K562 (cell line): ENCODE measurements at regions not wholly inside any gene's neighbourhood (a gene's known extent, or its start where the extent isn't known, plus 50 kb on each side); places are given as distances from the start of the nearest gene placed in this dataset.

Source experiments
- ATAC-seq: fragments of 200-7000 bp; cut with Tn5 transposase; 3 replicates; pipeline ENCODE4 v1.9.1; 2020; ENCODE audit warnings: moderate library complexity
- BruUV-seq: library from RNA; stranded (reverse); fragments of 400-500 nt; replicated peaks from 2 replicates; lab custom pipeline; 2021; lab: Mats Ljungman, UMichigan
- CTCF ChIA-PET: fragments of 300-600 bp; formaldehyde crosslinking; extraction: SDS; loops from one replicate; lab custom pipeline; 2021; ENCODE audit warnings: low intra/inter-chr PET ratio; lab: Yijun Ruan, JAX
- POLR2A ChIA-PET: fragments of 300-600, 350-650 bp; sonication (Branson Sonifier 250); formaldehyde crosslinking; extraction: SDS; loops from one replicate; lab custom pipeline; 2021; ENCODE audit warnings: antibody characterized with exemption, inconsistent platforms; lab: Yijun Ruan, JAX
- DNase-seq, 4 experiments: peaks; one replicate each; pipeline versions ENCODE4 v3.0.0 to v3.0.0-alpha.2; 2011 to 2018; ENCODE audit warnings: low spot score in 3 of 4, mixed read lengths in 3 of 4; ENCODE audit errors: extremely low read depth in 1 of 4
- FAIRE-seq: peaks from 2 replicates; lab custom pipeline; 2011; peaks lifted over from hg19 to GRCh38; lab: Jason Lieb, UNC
- H2AFZ ChIP-seq: 2 replicates; pipeline ENCODE4 v1.6.0; 2011; ENCODE audit warnings: low read depth, low read length, control low read depth, inconsistent platforms
- H3K27ac ChIP-seq: fragments of 200-600 bp; 3 replicates; pipeline ENCODE4 v1.8.0; 2011; ENCODE audit warnings: low read depth, mild to moderate bottlenecking, control low read depth, inconsistent platforms, low read length, moderate library complexity, mixed read lengths; ENCODE audit errors: extremely low read depth
- H3K27me3 ChIP-seq, 2 experiments: fragments of 300-600 bp in 1 of 2; 2 replicates in 1 of 2; 3 replicates in 1 of 2; pipeline versions ENCODE4 v1.6.0 to v1.8.0; 2011; ENCODE audit warnings: inconsistent platforms in 2 of 2, low read length in 2 of 2, mild to moderate bottlenecking in 1 of 2, mixed read lengths in 1 of 2, moderate library complexity in 1 of 2; ENCODE audit not compliant: control insufficient read depth in 2 of 2, insufficient read depth in 2 of 2
- H3K36me3 ChIP-seq: fragments of 300-600 bp; 3 replicates; pipeline ENCODE4 v1.8.0; 2011; ENCODE audit warnings: mild to moderate bottlenecking, low read length, inconsistent platforms; ENCODE audit not compliant: control insufficient read depth, insufficient read depth
- H3K4me1 ChIP-seq, 2 experiments: fragments of 200-600 bp in 1 of 2; replicated peaks in 1 of 2; 2 replicates in 1 of 2; 3 replicates in 1 of 2; pipeline versions ENCODE4 v1.5.1 to v1.8.0; 2011; ENCODE audit warnings: inconsistent platforms in 2 of 2, low read length in 2 of 2, mild to moderate bottlenecking in 1 of 2, mixed read lengths in 1 of 2, moderate library complexity in 1 of 2; ENCODE audit not compliant: control insufficient read depth in 2 of 2, insufficient read depth in 2 of 2
- H3K4me2 ChIP-seq: 2 replicates; pipeline ENCODE4 v1.6.1; 2011; ENCODE audit warnings: low read length, control low read depth, inconsistent platforms, mixed read lengths; ENCODE audit not compliant: insufficient read depth
- H3K4me3 ChIP-seq: fragments of 200-600 bp; sonication (generic), shearing (Covaris generic); 2 replicates; pipeline ENCODE4 v1.5.1; 2016; ENCODE audit warnings: control low read depth, inconsistent platforms
- H3K79me2 ChIP-seq: fragments of 200-600 bp; 3 replicates; pipeline ENCODE4 v1.8.0; 2011; ENCODE audit warnings: low read length, inconsistent platforms; ENCODE audit not compliant: control insufficient read depth, insufficient read depth
- H3K9ac ChIP-seq, 2 experiments: 2 replicates each; pipeline versions ENCODE4 v1.6.0 to v1.6.1; 2011; ENCODE audit warnings: low read depth in 2 of 2, low read length in 2 of 2, control low read depth in 1 of 2, inconsistent platforms in 1 of 2, mild to moderate bottlenecking in 1 of 2, mixed read lengths in 1 of 2; ENCODE audit not compliant: insufficient read depth in 1 of 2
- H3K9me1 ChIP-seq: one replicate; pipeline ENCODE4 v1.6.0; 2011; ENCODE audit warnings: inconsistent platforms, mild to moderate bottlenecking, low read length, moderate library complexity; ENCODE audit not compliant: control insufficient read depth, insufficient read depth
- H3K9me3 ChIP-seq: replicated peaks from 2 replicates; pipeline ENCODE4 v1.5.1; 2011; ENCODE audit warnings: low read depth, low read length, inconsistent platforms; ENCODE audit not compliant: control insufficient read depth, insufficient read depth
- H4K20me1 ChIP-seq: replicated peaks from 2 replicates; pipeline ENCODE4 v1.6.1; 2011; ENCODE audit warnings: low read length, inconsistent platforms, mixed read lengths; ENCODE audit not compliant: control insufficient read depth, insufficient read depth
- CC2D1A ChIP-seq: fragments of 450-650 bp; IDR thresholded peaks from 2 replicates; pipeline ENCODE4 v1.6.1; 2017; ENCODE audit warnings: mild to moderate bottlenecking
- HCFC1 ChIP-seq: IDR thresholded peaks from 2 replicates; pipeline ENCODE4 v1.6.1; 2012; ENCODE audit warnings: low read depth, low read length, improper control_type of control experiment
- HSF4 ChIP-seq: fragments of 250-450 bp; sonication (Bioruptor Pico); IDR thresholded peaks from 2 replicates; pipeline ENCODE4 v2.1.2; 2022; ENCODE audit warnings: mild to moderate bottlenecking, moderate library complexity, borderline replicate concordance
- MAX ChIP-seq: sonication (generic); formaldehyde crosslinking; IDR thresholded peaks from 2 replicates; pipeline ENCODE4 v1.9.0; 2022; ENCODE audit warnings: mild to moderate bottlenecking, missing genetic modification reagents
- NR3C1 ChIP-seq: sonication (generic); formaldehyde crosslinking; IDR thresholded peaks from 2 replicates; pipeline ENCODE4 v1.8.1; 2022; ENCODE audit warnings: missing genetic modification reagents
- ZFPM2 ChIP-seq: fragments of 250-450 bp; sonication (Bioruptor Pico); IDR thresholded peaks from 2 replicates; pipeline ENCODE4 v1.5.1; 2022; ENCODE audit warnings: mild to moderate bottlenecking
- ZNF140 ChIP-seq: fragments of 250-450 bp; sonication (Bioruptor Pico); IDR thresholded peaks from 2 replicates; pipeline ENCODE4 v1.8.0; 2021; ENCODE audit warnings: moderate library complexity, mild to moderate bottlenecking, inconsistent platforms
- ZNF253 ChIP-seq: fragments of 250-450 bp; sonication (Bioruptor Pico); conservative IDR thresholded peaks from 2 replicates; pipeline ENCODE4 v1.6.1; 2021; ENCODE audit warnings: mild to moderate bottlenecking
- ZNF311 ChIP-seq: fragments of 250-450 bp; sonication (Bioruptor Pico); IDR thresholded peaks from 2 replicates; pipeline ENCODE4 v1.4.0; 2020; ENCODE audit warnings: mild to moderate bottlenecking, moderate library complexity
- ZNF589 ChIP-seq: fragments of 200-800 bp; sonication (Bioruptor generic); IDR thresholded peaks from 2 replicates; pipeline ENCODE4 v1.6.1; 2016; ENCODE audit warnings: low read depth, missing genetic modification characterization, missing compliant biosample characterization
- ZNF76 ChIP-seq: fragments of 250-450 bp; sonication (Bioruptor Pico); IDR thresholded peaks from 2 replicates; pipeline ENCODE4 v1.4.0; 2020; ENCODE audit warnings: mild to moderate bottlenecking, moderate library complexity, borderline replicate concordance
- WGBS: fragments of 100-300 bp; shearing (Covaris generic); methylation state at CpG from one replicate; pipeline ENCODE4 v1.1.6; 2016; ENCODE audit warnings: low coverage, mixed read lengths; ENCODE audit not compliant: insufficient coverage; ENCODE audit errors: missing lambda C conversion rate; 5-methylcytosine and 5-hydroxymethylcytosine counted together
- in situ Hi-C: fragments of 300-500 bp; cut with MboI; formaldehyde crosslinking; loops from 4 replicates; pipeline ENCODE4 v1.15.0; 2018; ENCODE audit warnings: inconsistent platforms, mixed read lengths
- intact Hi-C: fragments of 100-400 bp; cut with micrococcal nuclease; formaldehyde crosslinking; loops from 2 replicates; pipeline ENCODE4 v1.14.2; 2022

- Histone ChIP-seq H3K9me1 (no peaks in the 10 kb centered on the region), H2AFZ (peak overlapping the region; percentile 4; the same call in 1 of the 2 replicates), H3K4me3 (no peak overlapping the region), H3K79me2 (no peaks in the 10 kb centered on the region), H4K20me1 (no peaks in the 10 kb centered on the region), H3K9me3 (no peaks in the 10 kb centered on the region), H3K9ac (no peak overlapping the region)
- no peak for ATAC-seq
- CTCF ChIA-PET, result no interaction called here
- FAIRE-seq, result no peak
- BruUV-seq, result no TSS peak
- WGBS, result 40% methylated on average over 2 of the region's 2 CpGs
- TF ChIP-seq CC2D1A (no peak), ZNF589 (no peak), MAX (CRISPR knock-in tag) (no peak), ZFPM2 (CRISPR knock-in tag) (no peak), NR3C1 (CRISPR knock-in tag) (no peak), ZNF253 (no peak), ZNF311 (CRISPR knock-in tag) (no peak), HSF4 (CRISPR knock-in tag) (no peak), ZNF140 (CRISPR knock-in tag) (no peak), HCFC1 (no peak), ZNF76 (CRISPR knock-in tag) (no peak)
- TF ChIP-seq, all 486 proteins: peak for 0
- no peaks in the 10 kb centered on the region for H3K36me3 ChIP-seq
- POLR2A ChIA-PET, result no interaction called here
- intact Hi-C loops, result no loop called here
- no peaks in the 10 kb centered on the region; a peak in 1 of 5 replicates for H3K4me1 ChIP-seq
- in situ Hi-C loops, result no loop called here
- no peaks in the 10 kb centered on the region for H3K27me3 ChIP-seq
- H3K4me2 ChIP-seq, result no peak overlapping the region
- H3K27ac ChIP-seq, result no peak overlapping the region
- no peak for DNase-seq
These were observed 128.9 kb downstream of the XCL2 start for GRCh38 chr1:168414914-168415313.
